ENCODE measurements at regions not wholly inside any gene's neighbourhood (a gene's known extent, or its start where the extent isn't known, plus 50 kb on each side); places are given as distances from the start of the nearest gene placed in this dataset.

DNA sequence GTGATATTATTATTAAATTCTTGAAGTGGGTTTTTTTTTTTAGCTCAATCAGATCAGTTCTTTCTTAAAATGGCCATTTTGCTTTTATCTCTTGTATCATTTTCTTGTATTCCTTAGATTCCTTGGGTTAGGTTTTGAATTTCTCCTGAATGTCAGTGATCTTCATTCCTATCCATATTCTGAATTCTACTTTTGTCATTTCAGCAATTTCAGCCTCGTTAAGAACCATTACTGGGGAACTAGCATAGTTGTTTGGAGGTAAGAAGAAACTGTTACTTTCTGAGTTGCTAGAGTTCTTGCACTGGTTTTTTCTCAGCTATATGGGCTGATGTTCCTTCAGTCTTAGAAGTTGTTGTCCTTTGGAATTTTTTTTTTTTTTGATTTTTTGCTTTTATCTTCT lies 293.1 kb downstream of the MAP2K4 start:
- no peaks in the 10 kb centered on the region for H3K27me3 ChIP-seq (replicated peaks in 1 of 2; ENCODE audit: control insufficient read depth in 2 of 2, insufficient read depth in 2 of 2, low read length in 1 of 2)
- no peaks in the 10 kb centered on the region for H4K20me1 ChIP-seq (ENCODE audit: control insufficient read depth, insufficient read depth)
- no peak overlapping the region for H3K4me3 ChIP-seq
- DNase-seq (ENCODE audit: low read depth, low spot score), result no peak
- ChIA-PET SMC1A (ENCODE audit: uncharacterized antibody, unreplicated experiment) (interaction anchor here (0.6 kb wide), 1 partner anchor 224 kb away, joined by 4 read pairs; no protein-coding TSS in a partner anchor), RAD21 (ENCODE audit: unreplicated experiment) (no interaction called here), CTCF (no interaction called here), POLR2A (no interaction called here)
- no peak overlapping the region for H2AFZ ChIP-seq (ENCODE audit: control insufficient read depth, low read depth, low read length)
- BruUV-seq (replicated peaks), result no TSS peak
- ATAC-seq, result no peak
- H3K4me1 ChIP-seq (ENCODE audit: control insufficient read depth, insufficient read depth, low read length), result no peaks in the 10 kb centered on the region
- no peak overlapping the region for H3K27ac ChIP-seq (ENCODE audit: control insufficient read depth, insufficient read depth)
- H3K36me3 ChIP-seq (ENCODE audit: control insufficient read depth in 2 of 2, insufficient read depth in 2 of 2, low read length in 1 of 2), result no peaks in the 10 kb centered on the region
- 5% methylated on average over 1 of the region's 1 CpG for WGBS (ENCODE audit: insufficient coverage, insufficient replicate concordance, low lambda C conversion rate, missing lambda C conversion rate)
- TF ChIP-seq PAX5 (IDR thresholded peaks at IDR 0.05; ENCODE audit: borderline replicate concordance, low read depth, low read length) (no peak), MTA3 (IDR thresholded peaks at IDR 0.05; ENCODE audit: borderline replicate concordance, low read length) (no peak), E4F1 (IDR thresholded peaks at IDR 0.05; ENCODE audit: borderline replicate concordance, partially characterized antibody) (no peak), MYC (IDR thresholded peaks at IDR 0.05; ENCODE audit: insufficient read depth, insufficient read length, insufficient replicate concordance, low read length, severe bottlenecking) (no peak), ZNF384 (IDR thresholded peaks at IDR 0.05; ENCODE audit: borderline replicate concordance, low read depth, low read length) (no peak), MTA2 (IDR thresholded peaks at IDR 0.05; ENCODE audit: low read depth) (no peak)
- TF ChIP-seq, protein P1, sequence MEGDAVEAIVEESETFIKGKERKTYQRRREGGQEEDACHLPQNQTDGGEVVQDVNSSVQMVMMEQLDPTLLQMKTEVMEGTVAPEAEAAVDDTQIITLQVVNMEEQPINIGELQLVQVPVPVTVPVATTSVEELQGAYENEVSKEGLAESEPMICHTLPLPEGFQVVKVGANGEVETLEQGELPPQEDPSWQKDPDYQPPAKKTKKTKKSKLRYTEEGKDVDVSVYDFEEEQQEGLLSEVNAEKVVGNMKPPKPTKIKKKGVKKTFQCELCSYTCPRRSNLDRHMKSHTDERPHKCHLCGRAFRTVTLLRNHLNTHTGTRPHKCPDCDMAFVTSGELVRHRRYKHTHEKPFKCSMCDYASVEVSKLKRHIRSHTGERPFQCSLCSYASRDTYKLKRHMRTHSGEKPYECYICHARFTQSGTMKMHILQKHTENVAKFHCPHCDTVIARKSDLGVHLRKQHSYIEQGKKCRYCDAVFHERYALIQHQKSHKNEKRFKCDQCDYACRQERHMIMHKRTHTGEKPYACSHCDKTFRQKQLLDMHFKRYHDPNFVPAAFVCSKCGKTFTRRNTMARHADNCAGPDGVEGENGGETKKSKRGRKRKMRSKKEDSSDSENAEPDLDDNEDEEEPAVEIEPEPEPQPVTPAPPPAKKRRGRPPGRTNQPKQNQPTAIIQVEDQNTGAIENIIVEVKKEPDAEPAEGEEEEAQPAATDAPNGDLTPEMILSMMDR (IDR thresholded peaks at IDR 0.05 in 2 of 3, conservative IDR thresholded peaks at IDR 0.05 in 1 of 3; ENCODE audit: control insufficient read depth in 2 of 3, extremely low read depth in 1 of 3, insufficient read depth in 1 of 3, low read depth in 3 of 3, low read length in 3 of 3), result no peak
- H3K9ac ChIP-seq (ENCODE audit: control insufficient read depth, insufficient read depth, low read length), result no peak overlapping the region
- intact Hi-C loops (cut with micrococcal nuclease; ENCODE audit: unreplicated experiment) (loop anchor here (10.0 kb wide), 1 partner anchor 61 kb away; no protein-coding TSS in a partner anchor), in situ Hi-C loops (cut with MboI) (no loop called here)
- no peaks in the 10 kb centered on the region; the same call in 1 of the 3 replicates for H3K9me3 ChIP-seq (replicated peaks; ENCODE audit: control insufficient read depth, insufficient read depth, low read length)
- FAIRE-seq, result no peak
- H3K79me2 ChIP-seq (ENCODE audit: control insufficient read depth, insufficient read depth, low read length), result no peaks in the 10 kb centered on the region
- no peak overlapping the region for H3K4me2 ChIP-seq (ENCODE audit: control insufficient read depth, insufficient read depth)

Data from GM12878 (cell line).